GM19351 (cell line): ENCODE measurements at regions not wholly inside any gene's neighbourhood (a gene's known extent, or its start where the extent isn't known, plus 50 kb on each side); places are given as distances from the start of the nearest gene placed in this dataset.
"Not testable (repeated sequence)": the region's sequence is repeated elsewhere in the genome, so short reads cannot be mapped to it uniquely, and the experiment has no call there.

Experiments
- ATAC-seq: cut with Tn5 transposase; IDR thresholded peaks from one replicate; pipeline ENCODE4 v1.9.1; 2021; ENCODE audit warnings: mild to moderate bottlenecking, moderate library complexity; ENCODE audit not compliant: unreplicated experiment

- ATAC-seq = no peak
These were observed 888.0 kb downstream of the BRD1 start for GRCh38 chr22:48939441-48940265.

GRCh38 chr22:48938741-48939140 is 888.9 kb downstream of the BRD1 start:
- ATAC-seq = no peak

GRCh38 chr22:48937032-48937639 is 890.5 kb downstream of the BRD1 start:
- ATAC-seq = no peak

- ATAC-seq = no peak
These were observed 891.3 kb downstream of the BRD1 start for GRCh38 chr22:48936391-48936790.

- no peak for ATAC-seq
These were observed 893.2 kb downstream of the BRD1 start for GRCh38 chr22:48934446-48934845.

- ATAC-seq = no peak
These were observed 896.2 kb downstream of the BRD1 start for GRCh38 chr22:48931452-48931851.

- ATAC-seq = no peak
These were observed 898.3 kb downstream of the BRD1 start for GRCh38 chr22:48929276-48929790.

- no peak for ATAC-seq
These were observed 900.1 kb downstream of the BRD1 start for GRCh38 chr22:48927591-48927990.

- no peak for ATAC-seq
These were observed 901.0 kb downstream of the BRD1 start for GRCh38 chr22:48926643-48927042.

- no peak for ATAC-seq
These were observed 901.5 kb downstream of the BRD1 start for GRCh38 chr22:48926136-48926535.

- ATAC-seq = no peak
These were observed 902.2 kb downstream of the BRD1 start for GRCh38 chr22:48925450-48925849.

- no peak for ATAC-seq
These were observed 903.7 kb downstream of the BRD1 start for GRCh38 chr22:48923996-48924395.

- ATAC-seq = no peak
These were observed 904.4 kb downstream of the BRD1 start for GRCh38 chr22:48923165-48923865.

GRCh38 chr22:48921411-48921903 is 906.2 kb downstream of the BRD1 start:
- ATAC-seq = no peak

- ATAC-seq = no peak
These were observed 906.9 kb downstream of the BRD1 start for GRCh38 chr22:48920776-48921241.

- no peak for ATAC-seq
These were observed 907.7 kb downstream of the BRD1 start for GRCh38 chr22:48919851-48920589.

GRCh38 chr22:48919187-48919590 is 908.5 kb downstream of the BRD1 start:
- ATAC-seq = no peak

GRCh38 chr22:48918585-48919186 is 909.0 kb downstream of the BRD1 start:
- ATAC-seq = no peak

- not testable (repeated sequence) for ATAC-seq
These were observed 915.2 kb downstream of the BRD1 start for GRCh38 chr22:48912356-48913066.

- not testable (repeated sequence) for ATAC-seq
These were observed 916.0 kb downstream of the BRD1 start for GRCh38 chr22:48911647-48912046.
